Left lung (tissue), 4 donors: ENCODE measurements at regions not wholly inside any gene's neighbourhood (a gene's known extent, or its start where the extent isn't known, plus 50 kb on each side); places are given as distances from the start of the nearest gene placed in this dataset.
"Not testable (repeated sequence)": the region's sequence is repeated elsewhere in the genome, so short reads cannot be mapped to it uniquely, and the experiment has no call there.

ENCODE experiments used
- ATAC-seq: fragments of 200-7000 bp; cut with Tn5 transposase; one replicate; pipeline ENCODE4 v1.9.1; 2020; ENCODE audit warnings: moderate library complexity
- DNase-seq, 4 donors: peaks; one replicate each; pipeline ENCODE4 v3.0.0-alpha.2; 2013 to 2020
- H3K27ac ChIP-seq, 2 donors: fragments of 200-600 bp; sonication (generic) in 1 of 2; one replicate each; pipeline versions ENCODE4 v1.5.0 to v1.8.0; 2020 to 2021
- H3K27me3 ChIP-seq, 2 donors: fragments of 200-600 bp; sonication (generic) in 1 of 2; one replicate each; pipeline versions ENCODE4 v1.5.0 to v1.8.0; 2020 to 2021
- H3K36me3 ChIP-seq, 2 donors: fragments of 200-600 bp; sonication (generic) in 1 of 2; one replicate each; pipeline versions ENCODE4 v1.5.0 to v1.8.0; 2020 to 2021
- H3K4me1 ChIP-seq, 2 donors: fragments of 200-600 bp; one replicate each; pipeline ENCODE4 v1.8.0; 2021
- H3K4me3 ChIP-seq, 2 donors: fragments of 200-600 bp; sonication (generic) in 1 of 2; one replicate each; pipeline versions ENCODE4 v1.5.0 to v1.8.0; 2020 to 2021; ENCODE audit warnings: mild to moderate bottlenecking in 1 of 2
- H3K9me3 ChIP-seq, 2 donors: fragments of 200-600 bp; sonication (generic) in 1 of 2; one replicate each; pipeline versions ENCODE4 v1.5.0 to v1.8.0; 2020 to 2021
- intact Hi-C, 2 donors: fragments of 100-400 bp; cut with DNase I; formaldehyde crosslinking; loops; one replicate each; pipeline versions ENCODE4 v1.11.2 to v1.14.2; 2022
- TF ChIP-seq, protein P1 (sequence below), 2 donors: fragments of 200-600 bp; sonication (generic) in 1 of 2; IDR thresholded peaks; one replicate each; pipeline versions ENCODE4 v1.5.0 to v1.8.0; 2021; ENCODE audit warnings: antibody characterized with exemption in 2 of 2
- donor health status: DM: no; HTN: yes; CAD: no.
- donor health status: DM: no; HTN: no; CAD: no.

DNA sequence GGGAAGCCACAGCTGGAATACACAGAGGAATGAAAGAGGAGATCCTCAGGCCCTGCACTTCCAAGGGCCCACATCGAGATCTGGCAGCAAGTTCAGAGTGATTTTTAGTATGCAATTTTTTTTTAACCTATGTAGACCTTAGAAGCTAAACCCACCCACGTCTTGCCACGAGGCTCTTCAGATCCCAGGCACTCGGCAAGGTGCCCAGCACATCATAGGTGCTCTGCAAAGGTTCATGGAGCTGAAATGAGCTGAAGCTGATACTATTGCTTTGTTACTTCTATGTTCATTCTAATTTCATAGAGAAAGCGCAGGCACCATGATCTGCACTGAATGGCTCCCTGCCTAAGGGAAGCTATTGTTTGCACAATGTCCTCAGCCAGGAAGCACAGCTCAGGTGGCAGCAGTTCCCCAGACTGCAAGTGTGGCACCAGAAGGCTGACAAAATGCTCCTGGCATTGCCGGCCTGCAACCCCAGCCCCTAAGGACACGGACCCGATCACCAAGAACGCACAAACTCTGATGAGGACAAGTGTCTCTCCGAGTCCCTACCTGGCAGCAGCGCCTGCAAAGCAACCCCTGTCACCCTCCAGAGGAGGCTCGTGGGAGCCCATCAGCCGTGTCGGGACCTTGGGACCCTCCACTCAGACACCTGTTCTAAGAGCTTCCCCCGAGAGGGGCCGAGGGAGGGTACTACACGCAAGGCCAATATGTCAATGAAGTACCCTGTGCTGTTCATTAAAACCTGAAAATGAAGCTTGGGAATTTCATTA is 264.2 kb downstream of the NPHP4 start:
- TF ChIP-seq, protein P1, sequence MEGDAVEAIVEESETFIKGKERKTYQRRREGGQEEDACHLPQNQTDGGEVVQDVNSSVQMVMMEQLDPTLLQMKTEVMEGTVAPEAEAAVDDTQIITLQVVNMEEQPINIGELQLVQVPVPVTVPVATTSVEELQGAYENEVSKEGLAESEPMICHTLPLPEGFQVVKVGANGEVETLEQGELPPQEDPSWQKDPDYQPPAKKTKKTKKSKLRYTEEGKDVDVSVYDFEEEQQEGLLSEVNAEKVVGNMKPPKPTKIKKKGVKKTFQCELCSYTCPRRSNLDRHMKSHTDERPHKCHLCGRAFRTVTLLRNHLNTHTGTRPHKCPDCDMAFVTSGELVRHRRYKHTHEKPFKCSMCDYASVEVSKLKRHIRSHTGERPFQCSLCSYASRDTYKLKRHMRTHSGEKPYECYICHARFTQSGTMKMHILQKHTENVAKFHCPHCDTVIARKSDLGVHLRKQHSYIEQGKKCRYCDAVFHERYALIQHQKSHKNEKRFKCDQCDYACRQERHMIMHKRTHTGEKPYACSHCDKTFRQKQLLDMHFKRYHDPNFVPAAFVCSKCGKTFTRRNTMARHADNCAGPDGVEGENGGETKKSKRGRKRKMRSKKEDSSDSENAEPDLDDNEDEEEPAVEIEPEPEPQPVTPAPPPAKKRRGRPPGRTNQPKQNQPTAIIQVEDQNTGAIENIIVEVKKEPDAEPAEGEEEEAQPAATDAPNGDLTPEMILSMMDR (IDR thresholded peaks at IDR 0.05), result no peak
- Histone ChIP-seq H3K4me3 (no peak overlapping the region), H3K36me3 (no peaks in the 10 kb centered on the region), H3K9me3 (no peaks in the 10 kb centered on the region), H3K4me1 (no peaks in the 10 kb centered on the region), H3K27ac (no peak overlapping the region), H3K27me3 (peaks cover 0 to 55% of the 10 kb centered on the region in 2 donors)
- ATAC-seq, result no peak
- DNase-seq, result peak in 1 of 4 donors; percentile 15
- intact Hi-C loops, result no loop called here

DNA sequence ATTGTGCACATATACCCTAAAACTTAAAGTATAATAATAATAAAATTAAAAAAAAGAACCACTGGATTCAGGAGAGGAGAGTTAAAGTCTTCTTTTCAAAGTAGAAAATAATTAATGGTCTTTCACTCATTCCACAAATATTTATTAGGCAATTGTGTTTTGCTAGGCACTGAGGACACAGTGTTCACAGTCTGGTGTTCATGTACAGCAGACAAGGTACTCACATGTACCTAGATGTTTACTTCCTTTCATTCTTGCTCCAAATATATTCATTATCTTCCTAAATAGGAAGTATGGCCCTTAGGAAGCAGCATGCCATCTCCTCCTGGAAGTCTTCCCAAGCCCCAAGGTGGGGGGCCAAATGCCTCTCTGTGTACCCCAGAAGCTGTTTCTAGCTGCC is 265.0 kb downstream of the NPHP4 start:
- no peaks in the 10 kb centered on the region for H3K4me1 ChIP-seq
- TF ChIP-seq, protein P1 (IDR thresholded peaks at IDR 0.05), result no peak
- H3K9me3 ChIP-seq, result no peaks in the 10 kb centered on the region
- no peaks in the 10 kb centered on the region for H3K36me3 ChIP-seq
- intact Hi-C loops, result no loop called here
- peaks cover 0 to 55% of the 10 kb centered on the region in 2 donors for H3K27me3 ChIP-seq
- H3K4me3 ChIP-seq, result no peak overlapping the region
- H3K27ac ChIP-seq, result no peak overlapping the region
- DNase-seq, result no peak
- no peak for ATAC-seq

DNA sequence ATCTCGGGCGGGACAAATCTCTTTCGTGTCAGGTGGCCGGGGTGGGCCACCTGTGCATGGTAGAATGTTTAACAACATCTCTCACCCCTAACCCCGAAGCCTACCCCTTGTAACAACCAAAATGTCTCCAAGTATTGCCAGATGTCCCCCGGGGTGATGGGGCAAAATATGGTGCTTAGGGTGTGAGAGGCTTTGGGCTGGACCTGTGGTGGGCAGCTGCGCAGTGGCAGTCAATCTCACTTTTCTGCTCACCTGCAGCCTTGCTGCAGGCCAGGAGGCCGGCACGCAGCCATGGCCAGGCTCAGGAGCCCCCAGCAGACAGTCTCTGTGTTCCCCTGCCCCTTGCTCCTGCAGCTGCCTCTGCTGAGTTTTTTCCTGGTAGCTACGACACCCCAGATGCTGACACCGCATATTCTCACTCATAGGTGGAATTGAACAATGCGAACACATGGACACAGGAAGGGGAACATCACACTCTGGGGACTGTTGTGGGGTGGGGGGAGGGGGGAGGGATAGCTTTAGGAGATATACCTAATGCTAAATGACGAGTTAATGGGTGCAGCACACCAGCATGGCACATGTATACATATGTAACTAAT is 265.5 kb downstream of the NPHP4 start:
- H3K9me3 ChIP-seq, H3K4me3 ChIP-seq, H3K36me3 ChIP-seq, H3K4me1 ChIP-seq, intact Hi-C loops, H3K27ac ChIP-seq, ATAC-seq: not testable (repeated sequence)
- DNase-seq, result peak in 1 of 4 donors; percentile 4
- H3K27me3 ChIP-seq, result peaks cover 0 to 55% of the 10 kb centered on the region in 2 donors

DNA sequence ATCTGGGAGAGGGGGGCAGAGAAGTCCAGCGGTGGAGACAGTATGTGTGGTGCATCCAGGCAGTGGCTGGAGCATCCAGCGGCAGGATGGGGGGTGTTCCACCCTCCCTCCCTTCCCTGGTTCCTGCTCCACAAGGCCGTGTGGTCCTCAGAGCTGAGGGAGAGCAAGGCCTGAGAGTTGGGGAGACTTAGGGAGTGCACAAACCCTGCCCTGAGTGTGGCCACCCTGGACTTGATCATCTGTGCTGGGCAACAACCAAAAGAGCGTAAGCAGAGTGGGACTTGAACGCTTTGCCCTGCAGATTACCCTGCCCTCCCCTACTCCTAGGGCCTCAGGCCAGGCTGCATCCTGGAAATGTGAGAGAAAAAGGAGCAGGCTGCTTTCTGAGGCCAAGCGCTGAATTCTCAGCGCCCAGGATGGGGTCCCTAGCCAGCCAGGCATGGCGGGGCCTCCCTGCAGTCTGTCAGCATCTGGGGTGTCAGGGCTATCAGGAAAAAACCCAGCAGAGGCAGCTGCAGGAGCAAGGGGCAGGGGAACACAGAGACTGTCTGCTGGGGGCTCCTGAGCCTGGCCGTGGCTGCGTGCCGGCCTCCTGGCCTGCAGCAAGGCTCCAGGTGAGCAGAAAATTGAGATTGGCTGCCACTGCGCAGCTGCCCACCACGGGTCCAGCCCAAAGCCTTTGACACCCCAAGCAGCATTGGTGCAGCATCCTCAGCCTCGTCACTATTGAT is 266.2 kb downstream of the NPHP4 start:
- no peaks in the 10 kb centered on the region for H3K36me3 ChIP-seq
- H3K4me3 ChIP-seq, result no peak overlapping the region
- H3K9me3 ChIP-seq, result no peaks in the 10 kb centered on the region
- TF ChIP-seq, protein P1 (IDR thresholded peaks at IDR 0.05), result no peak
- intact Hi-C loops, result no loop called here
- DNase-seq, result peak in 1 of 4 donors; percentile 22
- no peaks in the 10 kb centered on the region for H3K4me1 ChIP-seq
- no peak for ATAC-seq
- H3K27me3 ChIP-seq, result peaks cover 0 to 53% of the 10 kb centered on the region in 2 donors
- no peak overlapping the region for H3K27ac ChIP-seq

DNA sequence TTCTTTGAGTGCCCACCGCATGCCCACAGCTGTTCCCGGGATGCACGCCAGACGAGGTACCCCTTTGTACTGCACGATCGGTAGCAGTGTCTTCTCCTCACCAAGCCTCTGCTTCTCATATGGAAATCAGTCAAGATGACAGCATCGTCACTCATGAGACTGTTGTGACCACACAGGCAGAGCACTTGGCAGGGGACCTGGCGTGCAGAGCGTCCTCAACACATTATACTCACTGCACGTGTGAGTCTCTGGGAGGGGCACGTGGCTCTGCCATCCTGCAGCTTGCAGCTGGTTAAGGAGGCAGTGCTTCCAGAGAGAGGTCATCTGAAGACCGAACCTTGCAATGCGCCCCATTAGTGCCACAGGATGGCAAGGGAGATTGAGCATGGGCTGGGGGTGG is 266.8 kb downstream of the NPHP4 start:
- no peaks in the 10 kb centered on the region for H3K9me3 ChIP-seq
- DNase-seq (peak in 1 of 4 donors; percentile 18), ATAC-seq (no peak)
- no peak overlapping the region for H3K27ac ChIP-seq
- intact Hi-C loops, result no loop called here
- TF ChIP-seq, protein P1 (IDR thresholded peaks at IDR 0.05), result no peak
- no peaks in the 10 kb centered on the region for H3K36me3 ChIP-seq
- peaks cover 0 to 48% of the 10 kb centered on the region in 2 donors for H3K27me3 ChIP-seq
- H3K4me3 ChIP-seq, result no peak overlapping the region
- no peaks in the 10 kb centered on the region for H3K4me1 ChIP-seq
